C4-2B (cell line): ENCODE measurements at regions not wholly inside any gene's neighbourhood (a gene's known extent, or its start where the extent isn't known, plus 50 kb on each side); places are given as distances from the start of the nearest gene placed in this dataset.

Experiments
- H3K27ac ChIP-seq: fragments of 450-650 bp; 2 replicates; pipeline ENCODE4 v1.5.1; 2017
- ZFX ChIP-seq: fragments of 450-650 bp; IDR thresholded peaks from 2 replicates; pipeline ENCODE4 v1.6.1; 2017
- TF ChIP-seq, protein P1 (sequence below): fragments of 450-650 bp; conservative IDR thresholded peaks from 2 replicates; pipeline ENCODE4 v1.5.1; 2017; ENCODE audit warnings: mild to moderate bottlenecking

DNA sequence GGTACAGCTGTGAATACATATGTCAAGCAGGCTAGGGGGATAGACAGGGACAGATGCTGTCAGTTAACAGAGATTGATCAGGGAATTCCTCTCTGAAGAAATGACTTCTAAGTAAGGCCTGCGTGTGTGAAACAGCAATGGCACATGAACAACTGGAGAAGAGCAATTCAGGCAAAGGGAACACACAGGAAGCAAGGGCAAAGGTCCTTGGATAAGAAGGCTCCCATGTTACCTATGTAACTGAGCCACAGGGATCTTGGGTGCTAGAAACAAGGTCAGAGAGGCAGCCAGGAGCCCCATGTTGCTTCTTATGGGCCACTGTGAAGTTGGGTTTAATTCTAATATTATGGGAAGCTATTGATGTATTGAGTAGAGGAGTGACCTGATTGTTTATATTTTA lies 373.7 kb upstream of the ACVR2A start:
- H3K27ac ChIP-seq: no peak overlapping the region
- TF ChIP-seq ZFX: no peak
- TF ChIP-seq, protein P1, sequence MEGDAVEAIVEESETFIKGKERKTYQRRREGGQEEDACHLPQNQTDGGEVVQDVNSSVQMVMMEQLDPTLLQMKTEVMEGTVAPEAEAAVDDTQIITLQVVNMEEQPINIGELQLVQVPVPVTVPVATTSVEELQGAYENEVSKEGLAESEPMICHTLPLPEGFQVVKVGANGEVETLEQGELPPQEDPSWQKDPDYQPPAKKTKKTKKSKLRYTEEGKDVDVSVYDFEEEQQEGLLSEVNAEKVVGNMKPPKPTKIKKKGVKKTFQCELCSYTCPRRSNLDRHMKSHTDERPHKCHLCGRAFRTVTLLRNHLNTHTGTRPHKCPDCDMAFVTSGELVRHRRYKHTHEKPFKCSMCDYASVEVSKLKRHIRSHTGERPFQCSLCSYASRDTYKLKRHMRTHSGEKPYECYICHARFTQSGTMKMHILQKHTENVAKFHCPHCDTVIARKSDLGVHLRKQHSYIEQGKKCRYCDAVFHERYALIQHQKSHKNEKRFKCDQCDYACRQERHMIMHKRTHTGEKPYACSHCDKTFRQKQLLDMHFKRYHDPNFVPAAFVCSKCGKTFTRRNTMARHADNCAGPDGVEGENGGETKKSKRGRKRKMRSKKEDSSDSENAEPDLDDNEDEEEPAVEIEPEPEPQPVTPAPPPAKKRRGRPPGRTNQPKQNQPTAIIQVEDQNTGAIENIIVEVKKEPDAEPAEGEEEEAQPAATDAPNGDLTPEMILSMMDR: no peak

DNA sequence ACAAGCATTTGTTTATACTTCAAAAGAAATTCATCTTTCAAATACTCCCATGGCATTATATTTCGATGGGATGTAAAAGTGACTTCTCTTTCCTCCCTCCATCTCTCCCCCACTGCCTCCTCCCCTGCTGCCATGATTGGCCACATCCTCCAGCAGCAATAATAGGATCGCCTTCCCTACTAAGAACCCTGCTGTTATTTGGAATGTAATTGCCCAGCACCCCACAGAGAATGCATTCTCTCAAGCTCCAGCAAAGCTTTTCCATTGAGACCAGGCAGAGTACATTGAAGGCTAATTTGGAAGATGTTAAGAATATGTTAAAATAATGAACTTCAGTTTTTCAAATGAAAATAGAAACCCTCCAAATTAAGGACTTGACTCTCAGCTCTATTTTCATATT lies 375.4 kb upstream of the ACVR2A start:
- no peak overlapping the region for H3K27ac ChIP-seq
- TF ChIP-seq, protein P1: no peak
- no peak for TF ChIP-seq ZFX

DNA sequence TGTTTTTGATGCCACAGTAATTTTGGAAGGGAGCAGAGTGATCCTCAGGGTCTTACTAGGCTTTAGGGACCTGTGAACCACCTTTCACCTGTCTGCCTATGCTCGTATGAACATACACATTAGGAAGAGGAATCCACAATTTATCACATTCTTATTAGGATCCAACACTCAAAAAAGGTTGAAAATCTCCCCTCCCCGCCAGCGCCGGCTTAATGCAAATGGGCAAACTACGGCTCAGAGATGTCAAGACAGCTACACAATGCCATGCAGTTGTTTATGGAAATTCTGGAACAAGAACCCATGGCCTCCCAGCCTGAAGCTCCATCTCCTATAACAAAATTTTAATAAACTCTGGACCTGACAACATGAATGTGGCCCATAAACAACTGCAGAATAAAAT lies 375.9 kb upstream of the ACVR2A start:
- TF ChIP-seq ZFX: no peak
- no peak overlapping the region for H3K27ac ChIP-seq

DNA sequence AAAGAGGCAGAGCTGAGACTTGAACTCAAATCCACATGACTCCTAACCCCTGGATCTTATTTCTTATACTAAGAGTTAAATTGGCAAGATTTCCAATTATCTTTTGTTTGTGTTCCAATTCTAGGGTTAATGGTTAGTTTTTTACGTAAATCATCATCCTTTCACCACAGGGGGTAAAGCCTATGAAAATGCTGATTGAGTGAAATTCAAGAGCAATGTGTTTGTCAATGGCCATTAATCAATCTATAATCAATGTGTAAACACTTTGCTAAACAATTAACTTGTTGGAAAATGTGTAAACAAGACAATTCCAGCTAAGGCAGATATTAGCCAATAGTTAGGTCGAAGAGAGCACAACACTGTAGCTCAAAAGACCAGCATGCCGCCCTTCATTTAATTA lies 376.5 kb upstream of the ACVR2A start:
- H3K27ac ChIP-seq: no peak overlapping the region

DNA sequence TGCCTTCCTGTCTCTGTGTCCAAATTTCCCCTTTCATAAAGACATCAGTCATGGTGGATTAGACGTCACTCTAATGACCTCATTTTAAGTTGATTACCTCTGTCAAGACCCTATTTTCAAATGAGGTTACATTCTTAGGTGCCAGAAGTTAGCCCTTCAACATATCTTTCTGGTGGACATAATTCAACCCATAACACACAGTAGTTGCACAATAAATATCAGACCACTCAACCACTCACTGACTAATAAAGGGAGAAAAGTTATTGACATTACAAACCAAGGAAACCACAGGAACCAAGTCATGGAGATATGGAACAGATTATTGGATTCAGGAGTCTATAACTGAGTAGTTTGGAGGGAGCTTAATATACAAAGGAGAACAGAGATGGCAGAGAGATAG lies 377.4 kb upstream of the ACVR2A start:
- TF ChIP-seq, protein P1: no peak
- TF ChIP-seq ZFX: no peak

More for the DNA sequence above, 376.5 kb upstream of the ACVR2A start:
- TF ChIP-seq, protein P1: no peak
- TF ChIP-seq ZFX: no peak

DNA sequence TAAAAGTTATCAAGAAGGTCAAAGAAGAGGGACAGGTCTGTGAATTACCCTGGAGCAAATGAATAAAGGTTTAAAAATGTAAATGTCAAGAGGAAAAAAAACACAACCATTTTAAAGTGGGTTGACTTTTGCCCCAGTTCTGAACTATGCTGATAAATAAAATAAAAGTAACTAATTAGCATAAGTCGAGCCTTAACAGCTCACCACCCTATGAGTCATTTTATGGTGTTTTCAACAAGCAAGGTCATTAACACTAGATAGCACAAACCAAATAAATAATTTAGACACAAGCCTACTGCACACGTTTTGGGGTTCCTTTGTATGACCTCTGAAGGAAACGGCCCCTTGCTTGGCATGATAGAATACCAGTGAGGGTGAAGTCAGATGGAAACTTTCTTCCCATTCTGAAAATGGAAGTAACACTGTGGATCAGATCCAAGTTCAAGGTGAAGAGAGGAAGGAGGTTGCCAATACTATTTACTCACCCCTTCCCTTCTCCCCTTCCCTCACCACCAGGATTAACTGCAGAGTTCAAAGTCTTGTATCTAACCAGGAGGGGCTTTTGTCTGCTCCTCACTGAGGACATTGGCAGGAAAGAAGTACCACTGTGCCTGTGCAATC lies 380.0 kb upstream of the ACVR2A start:
- no peak overlapping the region for H3K27ac ChIP-seq
- TF ChIP-seq, protein P1: no peak
- TF ChIP-seq ZFX: no peak

More for the DNA sequence above, 377.4 kb upstream of the ACVR2A start:
- no peak overlapping the region for H3K27ac ChIP-seq

DNA sequence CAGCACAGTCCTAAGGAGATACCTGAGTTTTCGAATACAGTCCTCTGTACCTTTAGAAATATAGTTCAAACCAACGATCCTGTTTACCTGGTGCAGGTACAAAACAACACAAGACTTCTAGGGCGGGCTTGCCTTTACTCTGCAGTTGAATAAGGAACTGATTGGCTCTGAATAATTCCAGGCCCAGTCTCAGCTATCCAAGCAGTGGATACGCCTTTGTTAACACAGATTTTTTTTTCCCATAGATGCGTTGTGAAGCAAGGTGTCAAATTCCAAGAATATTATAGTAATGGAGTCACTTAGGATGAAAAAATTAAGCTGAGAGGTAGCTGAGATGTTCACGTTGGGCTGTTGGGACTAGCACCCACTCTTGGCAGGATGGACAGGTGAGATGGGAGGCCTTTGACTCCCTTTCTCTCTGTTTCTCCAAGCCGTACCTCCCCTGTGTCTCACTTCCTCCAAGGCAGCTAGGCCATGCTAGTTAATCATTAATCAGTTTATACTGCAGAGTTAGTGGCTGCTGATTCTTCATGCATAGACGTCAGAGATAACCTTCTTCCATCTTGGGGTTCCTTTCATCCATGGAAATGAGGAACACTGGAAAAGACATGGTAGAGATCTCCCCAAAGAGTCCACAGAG lies 380.8 kb upstream of the ACVR2A start:
- TF ChIP-seq, protein P1: no peak
- no peak for TF ChIP-seq ZFX
- H3K27ac ChIP-seq: no peak overlapping the region

DNA sequence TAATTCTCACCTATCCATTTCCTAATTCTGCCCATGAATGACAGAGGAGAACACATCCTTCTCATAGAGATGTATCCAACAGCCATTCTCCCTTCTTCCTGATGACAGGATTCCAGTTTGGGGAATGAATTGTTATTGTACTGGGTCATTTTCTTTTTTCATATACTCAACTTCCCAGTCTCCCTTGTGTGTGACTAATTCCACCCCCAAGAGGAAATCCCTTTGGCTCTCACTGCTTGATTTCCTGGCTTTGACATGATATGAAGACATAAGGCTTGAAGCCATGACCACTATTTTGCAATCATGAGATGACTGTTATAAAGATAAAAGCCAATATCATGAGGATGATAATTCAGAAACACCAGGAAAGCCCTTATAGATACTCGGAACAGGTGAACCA lies 384.7 kb upstream of the ACVR2A start:
- TF ChIP-seq ZFX: no peak
- TF ChIP-seq, protein P1: no peak
- no peak overlapping the region for H3K27ac ChIP-seq
